GM12891 (cell line): ENCODE measurements at regions not wholly inside any gene's neighbourhood (a gene's known extent, or its start where the extent isn't known, plus 50 kb on each side); places are given as distances from the start of the nearest gene placed in this dataset.

ENCODE experiments used
- DNase-seq: peaks from one replicate; pipeline ENCODE4 v3.0.0; 2011; ENCODE audit warnings: low spot score; ENCODE audit not compliant: insufficient read length
- FAIRE-seq: peaks from 2 replicates; lab custom pipeline; 2011; peaks lifted over from hg19 to GRCh38; lab: Jason Lieb, UNC
- PAX5 ChIP-seq: IDR thresholded peaks from 2 replicates; pipeline ENCODE4 v1.6.1; 2011; ENCODE audit warnings: low read length, moderate library complexity, mild to moderate bottlenecking; ENCODE audit not compliant: insufficient read depth, severe bottlenecking
- POLR2A ChIP-seq: IDR thresholded peaks from 2 replicates; pipeline ENCODE4 v1.6.1; 2011; ENCODE audit warnings: low read depth, low read length, control low read depth
- POLR2AphosphoS5 ChIP-seq: IDR thresholded peaks from 2 replicates; pipeline ENCODE4 v1.6.1; 2011; ENCODE audit warnings: low read depth, low read length, control low read depth
- POU2F2 ChIP-seq: IDR thresholded peaks from 2 replicates; pipeline ENCODE4 v1.6.1; 2011; ENCODE audit warnings: low read depth, mild to moderate bottlenecking, control low read depth, low read length, moderate library complexity
- SPI1 ChIP-seq: IDR thresholded peaks from 2 replicates; pipeline ENCODE4 v1.6.1; 2011; ENCODE audit warnings: low read depth, low read length, control low read depth
- TAF1 ChIP-seq: IDR thresholded peaks from 2 replicates; pipeline ENCODE4 v1.6.1; 2011; ENCODE audit warnings: low read depth, low read length, control low read depth

DNA sequence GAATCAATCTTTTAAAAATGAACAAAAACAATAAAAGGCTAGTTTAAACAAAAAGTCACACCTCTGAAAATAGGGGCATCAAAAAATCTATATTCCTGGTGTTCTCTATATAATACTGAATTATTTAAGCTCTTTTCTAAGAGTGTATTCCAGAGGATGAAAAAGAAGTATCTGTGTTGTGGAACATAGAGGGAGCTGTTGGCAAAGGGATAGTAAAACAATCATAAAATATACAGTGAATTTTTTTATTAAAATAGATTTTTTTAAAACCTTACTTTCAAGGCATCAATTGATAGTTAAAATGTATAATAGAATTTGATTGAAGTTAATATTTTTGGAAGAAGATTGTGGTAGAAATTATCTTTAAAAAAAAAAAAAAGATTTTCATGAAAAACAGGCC lies 1409.1 kb upstream of the CELF2 start:
- TF ChIP-seq POLR2AphosphoS5 = no peak
- TF ChIP-seq PAX5 = no peak
- no peak for TF ChIP-seq POU2F2
- TF ChIP-seq TAF1 = no peak
- no peak for TF ChIP-seq SPI1
- no peak for TF ChIP-seq POLR2A
- no peak for FAIRE-seq
- no peak for DNase-seq

DNA sequence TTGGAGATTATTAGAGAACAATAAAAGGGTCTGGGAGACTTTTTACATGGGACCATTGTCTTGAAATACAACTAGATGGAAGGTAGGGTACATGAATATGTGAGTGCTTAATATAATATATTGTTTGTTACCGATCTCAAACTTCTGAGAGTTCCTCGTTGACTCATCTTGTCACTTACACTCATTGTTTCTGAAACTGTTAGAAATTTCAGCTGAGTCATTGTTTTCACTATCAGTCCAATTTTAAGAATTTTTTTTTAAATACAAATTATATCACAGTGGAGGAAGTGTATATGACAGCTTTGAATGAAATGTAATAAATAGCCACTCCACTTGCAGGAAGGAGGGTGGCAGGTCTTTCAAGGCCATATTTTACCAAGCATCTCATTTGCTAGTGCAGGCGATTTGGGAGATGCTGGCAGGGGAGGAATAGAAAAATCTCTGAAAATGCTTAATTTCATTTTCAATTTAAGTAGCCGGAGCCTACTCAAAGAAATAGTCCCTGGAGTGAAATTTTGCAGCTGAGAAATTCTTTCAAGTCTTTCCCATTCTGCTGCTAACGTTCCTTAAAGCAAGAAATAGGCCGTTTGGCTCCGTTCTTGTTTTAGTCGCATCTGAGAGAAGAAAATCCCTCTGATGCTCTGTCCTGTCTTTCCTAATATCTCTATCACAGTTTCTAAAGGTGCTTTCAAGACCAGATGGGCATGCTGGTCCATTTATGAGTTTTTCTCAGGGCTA lies 1404.2 kb upstream of the CELF2 start:
- no peak for TF ChIP-seq TAF1
- no peak for TF ChIP-seq PAX5
- TF ChIP-seq POLR2AphosphoS5 = no peak
- no peak for TF ChIP-seq POLR2A
- TF ChIP-seq POU2F2 = no peak
- TF ChIP-seq SPI1 = no peak
- DNase-seq = peak; percentile 7
- FAIRE-seq = no peak

DNA sequence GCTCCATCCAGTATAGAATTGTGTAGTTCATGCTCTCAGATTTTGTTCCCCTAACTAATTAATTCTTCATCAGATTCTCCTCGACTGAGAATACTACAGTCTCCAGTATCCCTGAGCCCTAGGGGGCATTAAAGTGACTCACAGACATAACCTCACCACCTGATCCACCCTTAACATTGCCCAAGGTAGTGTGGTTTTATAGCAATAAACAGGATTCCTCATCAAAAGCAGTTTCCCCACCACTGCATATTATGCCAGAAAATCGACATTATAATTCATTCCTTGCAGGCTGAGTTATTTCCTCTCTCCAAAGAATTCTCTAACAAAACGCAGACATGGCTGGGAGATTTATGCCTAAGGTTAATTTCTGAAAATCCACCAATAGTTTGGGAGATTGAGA lies 1402.5 kb upstream of the CELF2 start:
- DNase-seq (no peak), FAIRE-seq (no peak)
- TF ChIP-seq SPI1 (no peak), POLR2A (no peak), PAX5 (no peak), POLR2AphosphoS5 (no peak), POU2F2 (no peak), TAF1 (no peak)

DNA sequence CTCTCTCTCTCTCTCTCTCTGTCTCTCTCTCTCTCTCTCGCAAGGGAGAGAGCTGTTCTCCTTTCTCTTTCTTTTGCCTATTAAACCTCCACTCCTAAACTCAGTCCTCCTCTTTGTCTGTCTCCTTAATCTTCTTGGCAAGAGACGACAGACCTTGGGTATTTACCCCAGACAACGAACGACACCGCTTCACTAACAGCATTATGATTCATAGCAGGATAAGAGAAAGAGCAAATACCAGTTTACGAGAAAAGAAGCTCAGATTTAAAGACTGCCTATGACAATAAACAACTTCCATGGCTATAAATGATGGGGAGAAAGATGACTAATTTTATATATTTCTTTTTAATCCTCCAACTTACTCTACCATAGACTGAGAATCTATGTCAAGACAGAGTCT lies 1396.5 kb upstream of the CELF2 start:
- FAIRE-seq = no peak
- no peak for TF ChIP-seq POU2F2
- TF ChIP-seq PAX5 = no peak
- TF ChIP-seq SPI1 = no peak
- no peak for TF ChIP-seq POLR2AphosphoS5
- no peak for TF ChIP-seq TAF1
- no peak for TF ChIP-seq POLR2A
- no peak for DNase-seq

DNA sequence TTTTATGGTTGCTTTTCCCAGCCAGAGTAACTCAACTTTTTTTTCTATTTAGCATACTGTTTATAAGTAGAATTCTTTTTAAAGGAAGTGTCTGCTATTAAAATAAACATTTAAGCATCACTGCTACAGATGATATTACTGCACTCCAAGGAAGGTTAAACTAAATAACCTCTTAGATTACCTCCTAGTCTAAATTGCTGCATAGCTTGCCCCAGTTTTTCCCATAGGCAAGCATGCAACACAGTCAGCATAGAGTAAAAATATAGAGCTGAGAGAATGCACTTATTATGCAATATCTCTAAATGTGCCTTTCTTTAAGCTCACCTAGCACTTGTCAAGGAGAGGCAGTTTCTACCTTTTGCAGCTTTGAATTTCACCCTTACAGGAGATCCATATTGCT lies 1392.4 kb upstream of the CELF2 start:
- no peak for FAIRE-seq
- no peak for DNase-seq
- TF ChIP-seq TAF1 (no peak), PAX5 (no peak), POLR2AphosphoS5 (no peak), POLR2A (no peak), POU2F2 (no peak), SPI1 (no peak)

DNA sequence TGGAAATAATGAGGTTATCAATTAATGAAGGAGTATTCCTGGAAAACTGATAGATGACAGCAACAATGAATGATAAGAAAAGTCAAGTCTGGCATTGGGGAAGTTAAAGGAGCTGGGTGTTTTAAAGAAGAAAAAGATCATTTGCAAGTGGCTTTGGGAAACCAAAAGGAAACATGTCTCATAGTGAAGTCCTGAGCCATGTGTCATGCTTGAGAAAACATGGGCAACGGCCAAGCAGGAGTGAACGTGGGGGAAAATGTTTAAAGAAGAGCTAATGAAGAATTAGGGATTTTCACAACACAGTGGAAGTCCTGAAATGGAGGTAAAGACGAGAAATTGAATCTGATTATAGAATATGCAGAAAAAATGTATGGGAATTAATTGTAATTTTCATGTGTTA lies 1383.2 kb upstream of the CELF2 start:
- TF ChIP-seq TAF1 (no peak), PAX5 (no peak), SPI1 (no peak), POLR2A (no peak), POU2F2 (no peak), POLR2AphosphoS5 (no peak)
- no peak for DNase-seq
- no peak for FAIRE-seq

DNA sequence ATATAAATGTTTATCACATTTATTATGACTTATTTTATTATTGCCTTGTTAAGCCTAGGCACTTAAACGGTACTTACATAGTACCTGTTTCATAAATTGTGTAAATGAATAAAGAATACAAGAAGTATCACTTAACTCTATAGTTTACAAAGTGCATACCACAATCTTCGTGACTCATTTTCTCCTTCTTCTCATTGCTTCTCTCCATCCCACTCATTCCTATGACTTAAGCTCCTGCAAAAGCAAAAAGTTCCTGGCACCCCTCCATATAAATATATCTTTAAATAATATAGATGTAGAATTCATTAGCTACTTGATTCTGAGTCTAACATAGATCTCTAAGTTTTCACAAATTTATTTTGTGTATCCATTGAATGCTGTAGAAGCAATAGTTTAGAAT lies 1382.0 kb upstream of the CELF2 start:
- TF ChIP-seq SPI1 (no peak), POLR2AphosphoS5 (no peak), PAX5 (no peak), TAF1 (no peak), POU2F2 (no peak), POLR2A (no peak)
- DNase-seq = no peak

DNA sequence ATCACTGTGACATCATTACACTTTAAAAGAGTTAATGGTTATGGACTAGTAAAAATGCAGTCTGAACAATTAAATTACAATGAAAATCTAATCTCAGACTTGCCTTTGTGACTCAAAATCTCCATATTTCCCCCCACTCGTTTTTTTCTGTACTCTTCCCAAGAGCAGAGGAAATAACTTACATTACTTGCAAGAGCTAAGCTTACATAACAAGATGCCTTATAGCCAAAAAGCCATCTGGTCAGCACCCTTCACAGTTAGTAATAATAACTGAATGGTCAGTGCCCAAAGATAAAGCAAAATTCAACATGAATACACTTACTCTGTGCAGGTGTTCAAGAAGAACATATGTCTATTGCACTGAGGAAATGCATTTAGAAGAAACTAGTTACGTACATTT lies 1381.5 kb upstream of the CELF2 start:
- no peak for DNase-seq
- TF ChIP-seq SPI1 (no peak), POLR2AphosphoS5 (no peak), PAX5 (no peak), POLR2A (no peak), TAF1 (no peak), POU2F2 (no peak)
- no peak for FAIRE-seq

More for the DNA sequence above, 1382.0 kb upstream of the CELF2 start:
- no peak for FAIRE-seq

DNA sequence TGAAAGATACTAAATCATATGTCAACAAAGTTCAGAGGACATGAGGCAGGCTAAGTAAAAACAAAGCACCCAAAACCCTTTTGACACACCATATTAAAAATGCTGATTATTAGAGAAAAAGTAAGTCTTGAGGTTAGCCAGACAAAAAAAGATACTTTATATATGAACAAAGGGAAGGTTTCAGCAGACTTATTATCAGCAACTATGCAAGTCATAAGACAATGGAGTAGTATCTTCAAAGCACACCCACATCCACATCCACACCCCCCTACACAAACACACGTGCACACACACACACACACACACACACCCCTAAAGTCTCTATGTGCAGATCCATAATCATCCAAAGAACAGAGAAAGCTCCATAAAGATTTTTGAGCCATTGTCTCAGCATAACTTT lies 1373.9 kb upstream of the CELF2 start:
- TF ChIP-seq PAX5 = no peak
- TF ChIP-seq POLR2A = no peak
- no peak for TF ChIP-seq POLR2AphosphoS5
- no peak for TF ChIP-seq TAF1
- DNase-seq = no peak
- FAIRE-seq = no peak

DNA sequence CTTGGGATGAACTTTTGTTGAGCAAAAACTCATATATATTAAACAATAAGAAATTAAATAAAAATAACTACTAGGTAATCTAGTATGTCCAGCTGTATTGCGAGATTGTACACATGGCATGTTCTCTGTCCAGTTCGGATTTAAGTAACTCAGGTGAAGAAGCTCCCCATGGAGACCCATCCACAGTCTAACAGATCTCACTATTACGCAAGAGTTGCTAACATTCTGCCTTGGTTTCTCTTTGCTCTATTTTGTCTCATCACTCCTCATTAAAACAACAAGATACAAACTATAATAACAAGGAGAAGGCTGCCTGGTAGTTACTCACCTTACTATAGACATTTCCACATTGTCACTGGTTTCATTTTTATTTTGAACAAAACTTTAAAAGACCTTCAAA lies 1372.3 kb upstream of the CELF2 start:
- DNase-seq (no peak), FAIRE-seq (no peak)
- TF ChIP-seq POLR2AphosphoS5 = no peak
- TF ChIP-seq SPI1 = no peak
- no peak for TF ChIP-seq PAX5
- no peak for TF ChIP-seq TAF1
- no peak for TF ChIP-seq POLR2A
- TF ChIP-seq POU2F2 = no peak
